NT2/D1 (cell line): ENCODE measurements at regions not wholly inside any gene's neighbourhood (a gene's known extent, or its start where the extent isn't known, plus 50 kb on each side); places are given as distances from the start of the nearest gene placed in this dataset.

Experiments used
- SUZ12 ChIP-seq: IDR thresholded peaks from 2 replicates; pipeline ENCODE4 v1.6.1; 2011; ENCODE audit not compliant: insufficient read length, insufficient read depth; ENCODE audit errors: extremely low read depth
- ZNF274 ChIP-seq: IDR thresholded peaks from 2 replicates; pipeline ENCODE4 v1.6.1; 2011; ENCODE audit warnings: mild to moderate bottlenecking, low read depth, low read length

DNA sequence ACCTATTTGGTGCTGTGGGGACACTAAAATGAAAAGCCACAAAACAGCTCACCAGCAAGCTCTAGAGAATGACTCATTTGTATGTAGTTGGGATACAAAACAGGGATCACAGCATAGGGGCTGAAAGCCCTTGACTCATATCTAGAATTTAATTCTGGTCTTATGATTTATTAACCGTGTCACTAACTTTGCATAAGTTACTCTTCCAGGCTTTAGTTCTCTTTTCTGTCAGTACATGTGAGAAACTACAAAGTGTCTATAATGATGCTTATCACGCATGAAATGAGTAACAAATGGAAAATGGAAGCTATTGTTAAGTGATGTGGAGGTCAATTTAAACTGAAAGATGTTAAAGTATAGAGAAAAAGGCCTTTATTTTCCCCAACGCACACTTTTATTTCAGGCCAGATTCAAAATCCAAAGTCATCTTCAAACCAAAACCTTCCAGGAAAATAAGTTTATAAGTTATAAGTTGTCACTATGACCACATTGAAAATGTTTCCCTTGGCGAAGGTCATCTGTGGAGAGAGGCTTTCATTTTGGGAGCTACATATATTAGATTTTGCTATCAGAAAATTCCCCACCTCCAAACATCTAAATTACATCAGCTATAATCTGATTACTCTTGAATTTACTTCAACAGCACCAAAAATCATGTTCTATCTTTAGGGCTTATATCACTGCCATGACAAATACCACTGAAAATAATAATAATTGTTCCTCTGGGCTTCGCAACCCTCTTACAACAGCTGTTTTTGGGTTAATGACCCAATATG, 430.5 kb downstream of the MRPL39 start:
- TF ChIP-seq SUZ12 (no peak), ZNF274 (no peak)
